HCT116 (cell line): ENCODE measurements at regions not wholly inside any gene's neighbourhood (a gene's known extent, or its start where the extent isn't known, plus 50 kb on each side); places are given as distances from the start of the nearest gene placed in this dataset.

Source experiments
- ATAC-seq: fragments of 200-7000 bp; cut with Tn5 transposase; 2 replicates; pipeline ENCODE4 v1.9.1; 2020; ENCODE audit warnings: mild to moderate bottlenecking, moderate library complexity
- BruUV-seq: library from RNA; stranded (reverse); fragments of 400-500 nt; replicated peaks from 2 replicates; lab custom pipeline; 2021; lab: Mats Ljungman, UMichigan
- CTCF ChIA-PET: fragments of 300-600 bp; sonication (Branson Sonifier 250); formaldehyde crosslinking; loops from one replicate; lab custom pipeline; 2021; ENCODE audit warnings: antibody characterized with exemption; lab: Charles Lee
- POLR2A ChIA-PET: fragments of 300-600, 350-600 bp; sonication (Branson Sonifier 250); formaldehyde crosslinking; loops from one replicate; lab custom pipeline; 2021; ENCODE audit warnings: antibody characterized with exemption; lab: Charles Lee
- RAD21 ChIA-PET, 2 experiments: fragments of 300-600 bp; sonication (Branson Sonifier 250); formaldehyde crosslinking; loops; one replicate each; lab custom pipeline; 2023; ENCODE audit warnings: low total read pairs in 2 of 2; ENCODE audit not compliant: uncharacterized antibody in 2 of 2, unreplicated experiment in 2 of 2, low non-redundant PET in 1 of 2; lab: Charles Lee
- DNase-seq: peaks from one replicate; pipeline ENCODE4 v3.0.0-alpha.2; 2010; ENCODE audit warnings: low read depth, low spot score
- H2AFZ ChIP-seq: fragments of 200-600 bp; shearing (Covaris generic), sonication (generic); 2 replicates; pipeline ENCODE4 v1.6.1; 2017; ENCODE audit warnings: low read depth, mixed run types, mixed read lengths, antibody characterized with exemption, low read length; ENCODE audit not compliant: poor library complexity, severe bottlenecking
- H3K27ac ChIP-seq: 2 replicates; pipeline ENCODE4 v1.5.1; 2012; ENCODE audit warnings: low read depth, low read length
- H3K27me3 ChIP-seq: fragments of 200-600 bp; sonication (generic); 2 replicates; pipeline ENCODE4 v1.6.1; 2016; ENCODE audit warnings: mixed run types, low read length, mixed read lengths; ENCODE audit not compliant: insufficient read depth
- H3K36me3 ChIP-seq, 2 experiments: fragments of 200-500 bp in 1 of 2; fragments of 200-600 bp in 1 of 2; sonication (Bioruptor generic) in 1 of 2; sonication (generic) in 1 of 2; 2 replicates each; pipeline versions ENCODE4 v1.5.1 to v1.6.1; 2014 to 2016; ENCODE audit warnings: low read length in 2 of 2, inconsistent platforms in 1 of 2, mixed read lengths in 1 of 2, mixed run types in 1 of 2; ENCODE audit not compliant: insufficient read depth in 2 of 2, control insufficient read depth in 1 of 2
- H3K4me1 ChIP-seq, 2 experiments: fragments of 200-600 bp in 1 of 2; sonication (generic) in 1 of 2; 2 replicates each; pipeline versions ENCODE4 v1.5.1 to v1.6.1; 2012 to 2017; ENCODE audit warnings: low read length in 2 of 2, inconsistent platforms in 1 of 2, mild to moderate bottlenecking in 1 of 2, mixed read lengths in 1 of 2, mixed run types in 1 of 2, moderate library complexity in 1 of 2; ENCODE audit not compliant: insufficient read depth in 2 of 2, control insufficient read depth in 1 of 2
- H3K4me2 ChIP-seq: fragments of 200-600 bp; sonication (generic); 2 replicates; pipeline ENCODE4 v1.6.1; 2017; ENCODE audit warnings: mixed run types, low read length, mixed read lengths
- H3K4me3 ChIP-seq, 2 experiments: fragments of 200-600 bp in 1 of 2; sonication (generic) in 1 of 2; replicated peaks in 1 of 2; 2 replicates each; pipeline ENCODE4 v1.5.1; 2011 to 2016; ENCODE audit warnings: low read length in 2 of 2, control low read depth in 1 of 2, low read depth in 1 of 2, mild to moderate bottlenecking in 1 of 2, mixed read lengths in 1 of 2, mixed run types in 1 of 2
- H3K79me2 ChIP-seq: fragments of 200-600 bp; sonication (generic); 2 replicates; pipeline ENCODE4 v1.6.1; 2017; ENCODE audit warnings: mild to moderate bottlenecking, mixed run types, low read length, moderate library complexity, mixed read lengths; ENCODE audit not compliant: insufficient read depth
- H3K9ac ChIP-seq: fragments of 200-600 bp; sonication (generic); 2 replicates; pipeline ENCODE4 v1.6.1; 2016; ENCODE audit warnings: low read length, mixed read lengths
- H3K9me2 ChIP-seq: fragments of 200-600 bp; sonication (generic), shearing (Covaris generic); 2 replicates; pipeline ENCODE4 v1.6.1; 2017; ENCODE audit warnings: mixed run types, mild to moderate bottlenecking, moderate library complexity; ENCODE audit not compliant: insufficient read depth
- H3K9me3 ChIP-seq, 2 experiments: fragments of 200-500 bp in 1 of 2; fragments of 200-600 bp in 1 of 2; sonication (Bioruptor generic) in 1 of 2; sonication (generic) in 1 of 2; 2 replicates each; pipeline ENCODE4 v1.6.1; 2014 to 2017; ENCODE audit warnings: low read length in 2 of 2, mixed read lengths in 2 of 2, inconsistent platforms in 1 of 2, low read depth in 1 of 2, mild to moderate bottlenecking in 1 of 2, mixed run types in 1 of 2, moderate library complexity in 1 of 2; ENCODE audit not compliant: control insufficient read depth in 1 of 2, insufficient read depth in 1 of 2
- H4K20me1 ChIP-seq: fragments of 200-600 bp; sonication (generic), shearing (Covaris generic); 2 replicates; pipeline ENCODE4 v1.6.1; 2017; ENCODE audit warnings: mixed run types, mild to moderate bottlenecking, moderate library complexity; ENCODE audit not compliant: insufficient read depth
- CTCF ChIP-seq, 3 experiments: fragments of 200-600 bp in 1 of 3; sonication (generic) in 1 of 3; IDR thresholded peaks in 2 of 3; conservative IDR thresholded peaks in 1 of 3; 2 replicates each; pipeline ENCODE4 v1.5.1; 2012 to 2017; ENCODE audit warnings: low read depth in 2 of 3, low read length in 2 of 3, antibody characterized with exemption in 1 of 3, borderline replicate concordance in 1 of 3, control low read depth in 1 of 3, mild to moderate bottlenecking in 1 of 3, mixed read lengths in 1 of 3, mixed run types in 1 of 3, moderate library complexity in 1 of 3; ENCODE audit not compliant: insufficient read depth in 1 of 3
- EGR1 ChIP-seq: IDR thresholded peaks from 2 replicates; pipeline ENCODE4 v1.6.1; 2012; ENCODE audit warnings: low read depth
- EZH2 ChIP-seq: fragments of 200-600 bp; sonication (generic); IDR thresholded peaks from 2 replicates; pipeline ENCODE4 v1.6.1; 2017; ENCODE audit warnings: antibody characterized with exemption, mixed run types
- FOSL1 ChIP-seq: IDR thresholded peaks from 2 replicates; pipeline ENCODE4 v1.6.1; 2012; ENCODE audit warnings: low read depth
- JUND ChIP-seq: IDR thresholded peaks from 2 replicates; pipeline ENCODE4 v1.6.1; 2012
- POLR2AphosphoS5 ChIP-seq: IDR thresholded peaks from 2 replicates; pipeline ENCODE4 v1.6.1; 2011; ENCODE audit warnings: mild to moderate bottlenecking, low read depth, low read length, moderate library complexity
- REST ChIP-seq: IDR thresholded peaks from 2 replicates; pipeline ENCODE4 v1.6.1; 2012; ENCODE audit warnings: low read depth
- SP1 ChIP-seq: IDR thresholded peaks from 2 replicates; pipeline ENCODE4 v1.6.1; 2012; ENCODE audit warnings: low read depth
- SRF ChIP-seq: IDR thresholded peaks from 2 replicates; pipeline ENCODE4 v1.6.1; 2012; ENCODE audit warnings: low read depth
- ZBTB33 ChIP-seq: IDR thresholded peaks from 2 replicates; pipeline ENCODE4 v1.6.1; 2011; ENCODE audit warnings: mild to moderate bottlenecking, low read length, moderate library complexity; ENCODE audit not compliant: insufficient replicate concordance; ENCODE audit errors: extremely low read depth
- ZFX ChIP-seq: fragments of 450-650 bp; IDR thresholded peaks from 2 replicates; pipeline ENCODE4 v1.6.1; 2017
- ZNF274 ChIP-seq: fragments of 200-500 bp; sonication (Bioruptor generic); IDR thresholded peaks from 2 replicates; pipeline ENCODE4 v1.6.1; 2014; ENCODE audit warnings: mild to moderate bottlenecking, low read depth, low read length, inconsistent platforms
- intact Hi-C: fragments of 100-400 bp; cut with micrococcal nuclease; formaldehyde crosslinking; loops from 2 replicates; pipeline ENCODE4 v1.10.0; 2022

- CTCF ChIA-PET, result no interaction called here
- Histone ChIP-seq H3K36me3 (no peaks in the 10 kb centered on the region), H3K27ac (no peak overlapping the region), H3K9ac (no peak overlapping the region), H3K4me1 (no peaks in the 10 kb centered on the region), H3K27me3 (no peaks in the 10 kb centered on the region), H2AFZ (no peak overlapping the region), H3K9me2 (no peaks in the 10 kb centered on the region), H3K9me3 (peaks cover 0 to 3% of the 10 kb centered on the region in 2 experiments; a peak in 1 of 4 replicates), H3K4me2 (no peak overlapping the region), H3K4me3 (no peak overlapping the region), H4K20me1 (no peaks in the 10 kb centered on the region), H3K79me2 (no peaks in the 10 kb centered on the region)
- ATAC-seq (no peak), DNase-seq (no peak)
- RAD21 ChIA-PET, result no interaction called here
- TF ChIP-seq ZBTB33 (no peak), ZNF274 (no peak), EGR1 (no peak), EZH2 (no peak), POLR2AphosphoS5 (no peak), CTCF (IDR thresholded peaks at IDR 0.05 in 2 of 3, conservative IDR thresholded peaks at IDR 0.05 in 1 of 3; ENCODE audit: borderline replicate concordance in 1 of 3, insufficient read depth in 1 of 3, low read depth in 2 of 3, low read length in 2 of 3) (no peak), ZFX (no peak), FOSL1 (no peak), SP1 (no peak), JUND (no peak), REST (no peak), SRF (no peak)
- no TSS peak for BruUV-seq
- POLR2A ChIA-PET, result no interaction called here
- intact Hi-C loops, result no loop called here
These were observed 104.0 kb upstream of the CCL2 start for GRCh38 chr17:34151102-34151501.
